ENCODE measurements at regions not wholly inside any gene's neighbourhood (a gene's known extent, or its start where the extent isn't known, plus 50 kb on each side); places are given as distances from the start of the nearest gene placed in this dataset.

- TF ChIP-seq CTCF (conservative IDR thresholded peaks at IDR 0.05; ENCODE audit: low read length) (no peak), EZH2phosphoT487 (IDR thresholded peaks at IDR 0.05; ENCODE audit: borderline replicate concordance, low read depth, low read length) (no peak)
Measured at GRCh38 chr10:104526188-104526587, 114.9 kb upstream of the SORCS3 start.
